ENCODE measurements at regions not wholly inside any gene's neighbourhood (a gene's known extent, or its start where the extent isn't known, plus 50 kb on each side); places are given as distances from the start of the nearest gene placed in this dataset.
"Not testable (repeated sequence)": the region's sequence is repeated elsewhere in the genome, so short reads cannot be mapped to it uniquely, and the experiment has no call there.

DNA sequence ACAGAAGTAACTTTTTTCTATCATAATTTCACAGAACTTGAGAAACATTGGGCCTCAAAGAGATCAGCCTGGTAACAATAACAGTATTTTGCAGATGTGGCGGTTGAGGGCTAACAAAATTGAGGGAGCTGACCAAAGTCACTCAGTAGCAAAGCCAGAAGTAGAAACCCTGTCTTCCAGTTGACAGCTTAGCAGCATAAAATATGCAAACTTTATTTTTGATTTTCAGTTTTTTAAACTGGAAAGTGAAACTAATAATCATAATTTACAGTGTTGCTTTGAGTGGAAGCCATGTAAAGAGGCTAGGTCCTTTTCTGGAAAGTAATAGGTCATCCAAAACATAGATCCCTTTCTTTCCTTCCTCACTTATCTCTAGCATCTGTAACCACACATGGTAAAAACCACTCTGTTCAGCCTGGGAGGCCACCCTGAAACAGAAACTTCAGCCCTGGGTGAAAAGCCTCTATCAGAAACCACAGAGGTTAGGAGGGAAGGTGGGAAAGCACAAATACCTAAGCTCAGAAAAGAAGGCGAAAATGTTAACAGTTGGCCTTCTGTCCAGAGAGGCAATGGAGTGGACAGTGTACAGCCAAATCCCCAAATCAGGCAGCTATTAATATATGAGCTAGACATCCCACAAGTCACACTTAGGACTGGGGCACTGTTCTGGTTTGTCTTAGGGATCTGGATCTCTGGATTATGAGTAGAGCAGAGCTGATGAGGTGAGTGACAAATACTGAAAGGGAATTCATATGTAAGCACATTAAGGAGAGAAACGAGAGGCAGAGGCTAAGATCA lies 61.1 kb upstream of the ARSJ start:
- no peaks in the 10 kb centered on the region for H3K9me3 ChIP-seq
- no peaks in the 10 kb centered on the region for H3K4me1 ChIP-seq
- H3K36me3 ChIP-seq: no peaks in the 10 kb centered on the region
- no peaks in the 10 kb centered on the region for H3K27me3 ChIP-seq
- TF ChIP-seq, protein P1, sequence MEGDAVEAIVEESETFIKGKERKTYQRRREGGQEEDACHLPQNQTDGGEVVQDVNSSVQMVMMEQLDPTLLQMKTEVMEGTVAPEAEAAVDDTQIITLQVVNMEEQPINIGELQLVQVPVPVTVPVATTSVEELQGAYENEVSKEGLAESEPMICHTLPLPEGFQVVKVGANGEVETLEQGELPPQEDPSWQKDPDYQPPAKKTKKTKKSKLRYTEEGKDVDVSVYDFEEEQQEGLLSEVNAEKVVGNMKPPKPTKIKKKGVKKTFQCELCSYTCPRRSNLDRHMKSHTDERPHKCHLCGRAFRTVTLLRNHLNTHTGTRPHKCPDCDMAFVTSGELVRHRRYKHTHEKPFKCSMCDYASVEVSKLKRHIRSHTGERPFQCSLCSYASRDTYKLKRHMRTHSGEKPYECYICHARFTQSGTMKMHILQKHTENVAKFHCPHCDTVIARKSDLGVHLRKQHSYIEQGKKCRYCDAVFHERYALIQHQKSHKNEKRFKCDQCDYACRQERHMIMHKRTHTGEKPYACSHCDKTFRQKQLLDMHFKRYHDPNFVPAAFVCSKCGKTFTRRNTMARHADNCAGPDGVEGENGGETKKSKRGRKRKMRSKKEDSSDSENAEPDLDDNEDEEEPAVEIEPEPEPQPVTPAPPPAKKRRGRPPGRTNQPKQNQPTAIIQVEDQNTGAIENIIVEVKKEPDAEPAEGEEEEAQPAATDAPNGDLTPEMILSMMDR (IDR thresholded peaks at IDR 0.05): no peak
- no peak for TF ChIP-seq POLR2A (IDR thresholded peaks at IDR 0.05)
- H3K27ac ChIP-seq: no peak overlapping the region
- no peak for DNase-seq
- no peak overlapping the region for H3K4me3 ChIP-seq

DNA sequence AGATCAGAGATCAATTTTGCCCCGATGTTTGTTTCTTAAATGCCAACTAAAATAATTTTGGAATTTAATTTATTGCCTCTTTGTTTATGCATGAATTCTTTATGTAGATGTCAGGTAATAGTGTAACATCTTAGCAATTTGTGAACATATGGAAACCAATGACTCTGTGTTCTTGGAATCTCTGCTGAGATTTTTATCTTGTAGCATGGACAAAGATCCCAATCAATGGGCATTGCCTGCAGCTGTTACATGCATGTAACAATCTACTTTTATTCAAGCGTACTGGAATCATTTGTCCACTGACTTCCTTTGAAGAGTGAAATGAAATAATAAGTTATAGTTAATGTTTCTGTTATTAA lies 61.6 kb upstream of the ARSJ start:
- TF ChIP-seq POLR2A (IDR thresholded peaks at IDR 0.05): no peak
- TF ChIP-seq, protein P1 (IDR thresholded peaks at IDR 0.05): no peak
- H3K9me3 ChIP-seq: no peaks in the 10 kb centered on the region
- no peak overlapping the region for H3K4me3 ChIP-seq
- H3K36me3 ChIP-seq: no peaks in the 10 kb centered on the region
- no peak for DNase-seq
- no peak overlapping the region for H3K27ac ChIP-seq
- H3K4me1 ChIP-seq: no peaks in the 10 kb centered on the region
- H3K27me3 ChIP-seq: no peaks in the 10 kb centered on the region

DNA sequence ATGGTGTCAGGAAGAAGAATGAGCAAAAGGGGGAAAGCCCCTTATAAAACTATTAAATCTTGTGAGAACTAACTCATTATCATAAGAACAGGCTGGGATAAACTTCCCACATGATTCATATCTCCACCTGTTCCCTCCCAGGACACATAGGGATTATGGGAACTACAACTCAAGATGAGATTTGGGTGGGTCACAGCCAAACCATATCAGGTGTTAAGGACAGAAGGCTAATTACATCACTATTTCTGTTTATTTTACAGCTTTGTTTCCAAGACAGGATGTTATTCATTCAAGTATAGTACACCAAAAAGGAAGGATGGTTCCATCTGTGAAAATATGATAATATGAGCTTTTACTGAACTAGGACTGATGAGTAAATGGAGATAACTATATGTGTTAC lies 63.7 kb upstream of the ARSJ start:
- TF ChIP-seq, protein P1 (IDR thresholded peaks at IDR 0.05): no peak
- no peak for TF ChIP-seq POLR2A (IDR thresholded peaks at IDR 0.05)
- DNase-seq: no peak
- no peaks in the 10 kb centered on the region for H3K9me3 ChIP-seq

DNA sequence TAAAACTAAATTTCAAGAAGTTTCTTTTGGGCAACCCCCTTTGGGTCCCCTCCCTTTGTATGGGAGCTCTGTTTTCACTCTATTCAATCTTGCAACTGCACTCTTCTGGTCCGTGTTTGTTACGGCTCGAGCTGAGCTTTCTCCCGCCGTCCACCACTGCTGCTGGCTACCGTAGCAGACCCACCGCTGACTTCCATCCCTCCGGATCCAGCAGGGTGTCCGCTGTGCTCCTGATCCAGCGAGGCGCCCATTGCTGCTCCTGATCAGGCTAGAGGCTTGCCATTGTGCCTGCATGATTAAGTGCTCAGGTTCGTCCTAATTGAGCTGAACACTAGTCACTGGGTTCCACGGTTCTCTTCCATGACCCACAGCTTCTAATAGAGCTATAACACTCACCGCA lies 64.9 kb upstream of the ARSJ start:
- not testable (repeated sequence) for H3K36me3 ChIP-seq, DNase-seq, H3K27ac ChIP-seq, H3K9me3 ChIP-seq, H3K4me3 ChIP-seq, H3K27me3 ChIP-seq, H3K4me1 ChIP-seq

More for the DNA sequence above, 63.7 kb upstream of the ARSJ start:
- H3K4me3 ChIP-seq: no peak overlapping the region
- H3K4me1 ChIP-seq: no peaks in the 10 kb centered on the region
- H3K36me3 ChIP-seq: no peaks in the 10 kb centered on the region
- no peaks in the 10 kb centered on the region for H3K27me3 ChIP-seq
- H3K27ac ChIP-seq: no peak overlapping the region

DNA sequence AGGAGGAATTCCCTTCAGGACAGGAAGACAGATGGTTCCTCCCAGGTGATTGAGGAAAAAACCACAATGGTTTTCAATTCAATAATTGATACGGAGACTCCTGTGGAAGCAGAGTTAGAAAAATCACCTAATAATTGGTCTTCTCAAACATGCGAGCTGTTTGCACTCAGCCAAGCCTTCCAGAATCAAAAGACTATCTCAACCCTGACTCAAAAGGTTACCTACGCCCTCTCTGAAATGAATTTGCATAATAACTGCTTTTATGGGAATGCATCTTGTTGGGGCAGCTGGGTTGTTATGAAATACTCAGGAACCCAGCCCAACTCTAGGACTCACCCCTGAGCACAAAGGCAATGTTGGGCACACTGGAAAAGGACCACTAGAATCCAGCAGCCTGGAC lies 66.9 kb upstream of the ARSJ start:
- no peaks in the 10 kb centered on the region for H3K36me3 ChIP-seq
- TF ChIP-seq, protein P1 (IDR thresholded peaks at IDR 0.05): no peak
- TF ChIP-seq POLR2A (IDR thresholded peaks at IDR 0.05): no peak
- H3K9me3 ChIP-seq: no peaks in the 10 kb centered on the region
- no peaks in the 10 kb centered on the region for H3K4me1 ChIP-seq
- no peak overlapping the region for H3K27ac ChIP-seq
- H3K27me3 ChIP-seq: no peaks in the 10 kb centered on the region
- H3K4me3 ChIP-seq: no peak overlapping the region
- no peak for DNase-seq

DNA sequence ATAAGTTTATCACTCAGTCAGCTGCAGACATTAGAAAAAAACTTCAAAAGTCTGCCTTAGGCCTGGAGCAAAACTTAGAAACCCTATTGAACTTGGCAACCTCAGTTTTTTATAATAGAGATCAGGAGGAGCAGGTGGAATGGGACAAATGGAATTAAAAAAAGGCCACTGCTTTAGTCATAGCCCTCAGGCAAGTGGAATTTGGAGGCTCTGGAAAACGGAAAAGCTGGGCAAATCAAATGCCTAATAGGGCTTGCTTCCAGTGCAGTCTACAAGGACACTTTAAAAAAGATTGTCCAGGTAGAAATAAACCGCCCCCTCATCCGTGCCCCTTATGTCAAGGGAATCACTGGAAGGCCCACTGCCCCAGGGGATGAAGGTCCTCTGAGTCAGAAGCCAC lies 68.7 kb upstream of the ARSJ start:
- H3K9me3 ChIP-seq, H3K36me3 ChIP-seq, H3K27me3 ChIP-seq, DNase-seq, H3K4me3 ChIP-seq, H3K27ac ChIP-seq, H3K4me1 ChIP-seq: not testable (repeated sequence)

DNA sequence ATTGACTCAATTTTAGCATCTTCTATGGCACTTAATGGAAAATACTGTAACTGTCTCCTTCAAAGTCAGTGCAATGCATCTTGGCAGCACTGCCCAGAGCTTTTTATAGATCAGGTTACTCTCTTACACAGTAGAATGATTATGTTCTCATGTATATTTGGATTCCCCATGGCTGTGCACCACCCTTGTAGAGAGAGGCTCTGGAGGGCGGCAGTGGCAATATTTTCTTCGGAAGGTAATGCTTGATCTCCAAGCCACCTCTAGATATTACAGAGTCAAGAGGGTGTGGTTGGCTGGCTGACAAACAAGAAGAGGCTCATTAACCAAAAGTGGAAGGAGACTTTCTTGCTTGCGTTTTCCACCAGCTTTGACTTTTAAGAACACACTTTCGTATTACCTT lies 72.8 kb upstream of the ARSJ start:
- TF ChIP-seq, protein P1 (IDR thresholded peaks at IDR 0.05): no peak
- no peak for TF ChIP-seq POLR2A (IDR thresholded peaks at IDR 0.05)
- Histone ChIP-seq H3K4me1 (no peaks in the 10 kb centered on the region), H3K27ac (no peak overlapping the region), H3K36me3 (no peaks in the 10 kb centered on the region), H3K27me3 (no peaks in the 10 kb centered on the region), H3K4me3 (no peak overlapping the region), H3K9me3 (no peaks in the 10 kb centered on the region)
- DNase-seq: no peak
